ENCODE measurements at regions not wholly inside any gene's neighbourhood (a gene's known extent, or its start where the extent isn't known, plus 50 kb on each side); places are given as distances from the start of the nearest gene placed in this dataset.

GRCh38 chr14:82432301-82433105 is 898.9 kb upstream of the SEL1L start:
- no peak for DNase-seq (ENCODE audit: low read depth in 1 of 2, low spot score in 1 of 2)
- no peak for TF ChIP-seq POLR2AphosphoS5 (IDR thresholded peaks at IDR 0.05; ENCODE audit: low read depth)
- no peak for TF ChIP-seq GABPA (IDR thresholded peaks at IDR 0.05; ENCODE audit: low read depth)
- H3K27me3 ChIP-seq (ENCODE audit: insufficient read depth, poor library complexity, severe bottlenecking) = no peaks in the 10 kb centered on the region
- H3K27ac ChIP-seq (replicated peaks) = no peak overlapping the region
- no peak overlapping the region for H3K4me3 ChIP-seq (replicated peaks; ENCODE audit: insufficient read depth, low read length)

- H3K4me3 ChIP-seq (replicated peaks; ENCODE audit: insufficient read depth, low read length) = no peak overlapping the region
- TF ChIP-seq SPI1 (IDR thresholded peaks at IDR 0.05; ENCODE audit: borderline replicate concordance, low read depth) (no peak), REST (IDR thresholded peaks at IDR 0.05; ENCODE audit: insufficient replicate concordance, low read depth) (no peak), CTCF (IDR thresholded peaks at IDR 0.05; ENCODE audit: insufficient read depth, low read length) (no peak), POLR2AphosphoS5 (IDR thresholded peaks at IDR 0.05; ENCODE audit: low read depth) (no peak), GABPA (IDR thresholded peaks at IDR 0.05; ENCODE audit: low read depth) (no peak)
- DNase-seq (ENCODE audit: low read depth in 1 of 2, low spot score in 1 of 2) = no peak
- H3K27ac ChIP-seq (replicated peaks) = no peak overlapping the region
- no peaks in the 10 kb centered on the region for H3K27me3 ChIP-seq (ENCODE audit: insufficient read depth, poor library complexity, severe bottlenecking)
Measured at GRCh38 chr14:82438436-82438835, 904.8 kb upstream of the SEL1L start.

GRCh38 chr14:82441270-82441669 is 907.6 kb upstream of the SEL1L start:
- Histone ChIP-seq H3K27me3 (ENCODE audit: insufficient read depth, poor library complexity, severe bottlenecking) (no peaks in the 10 kb centered on the region), H3K27ac (replicated peaks) (no peak overlapping the region), H3K4me3 (replicated peaks; ENCODE audit: insufficient read depth, low read length) (no peak overlapping the region)
- TF ChIP-seq CTCF (IDR thresholded peaks at IDR 0.05; ENCODE audit: insufficient read depth, low read length) (no peak), SPI1 (IDR thresholded peaks at IDR 0.05; ENCODE audit: borderline replicate concordance, low read depth) (no peak), POLR2AphosphoS5 (IDR thresholded peaks at IDR 0.05; ENCODE audit: low read depth) (no peak), GABPA (IDR thresholded peaks at IDR 0.05; ENCODE audit: low read depth) (no peak), REST (IDR thresholded peaks at IDR 0.05; ENCODE audit: insufficient replicate concordance, low read depth) (no peak)
- DNase-seq (ENCODE audit: low read depth in 1 of 2, low spot score in 1 of 2) = no peak

GRCh38 chr14:82445810-82446570 is 912.3 kb upstream of the SEL1L start:
- Histone ChIP-seq H3K4me3 (replicated peaks; ENCODE audit: insufficient read depth, low read length) (no peak overlapping the region), H3K27me3 (ENCODE audit: insufficient read depth, poor library complexity, severe bottlenecking) (no peaks in the 10 kb centered on the region), H3K27ac (replicated peaks) (no peak overlapping the region)
- DNase-seq (ENCODE audit: low read depth in 1 of 2, low spot score in 1 of 2) = no peak
- TF ChIP-seq REST (IDR thresholded peaks at IDR 0.05; ENCODE audit: insufficient replicate concordance, low read depth) (no peak), SPI1 (IDR thresholded peaks at IDR 0.05; ENCODE audit: borderline replicate concordance, low read depth) (no peak), POLR2AphosphoS5 (IDR thresholded peaks at IDR 0.05; ENCODE audit: low read depth) (no peak), CTCF (IDR thresholded peaks at IDR 0.05; ENCODE audit: insufficient read depth, low read length) (no peak)
